A673 (cell line): ENCODE measurements at regions not wholly inside any gene's neighbourhood (a gene's known extent, or its start where the extent isn't known, plus 50 kb on each side); places are given as distances from the start of the nearest gene placed in this dataset.

Source experiments
- BruUV-seq: library from RNA; stranded (reverse); fragments of 400-500 nt; replicated peaks from 2 replicates; lab custom pipeline; 2021; lab: Mats Ljungman, UMichigan
- CTCF ChIA-PET: fragments of 300-600 bp; sonication (Branson Sonifier 250); formaldehyde crosslinking; loops from one replicate; lab custom pipeline; 2022; ENCODE audit warnings: antibody characterized with exemption; lab: Charles Lee
- POLR2A ChIA-PET: fragments of 300-600 bp; sonication (Branson Sonifier 250); formaldehyde crosslinking; loops from one replicate; lab custom pipeline; 2022; ENCODE audit warnings: antibody characterized with exemption; ENCODE audit not compliant: low non-redundant PET; lab: Charles Lee
- DNase-seq: peaks from one replicate; pipeline ENCODE4 v3.0.0-alpha.2; 2015; ENCODE audit warnings: low spot score
- H3K27ac ChIP-seq: fragments of 200-600 bp; sonication (generic); 2 replicates; pipeline ENCODE4 v1.5.1; 2016; ENCODE audit warnings: mixed run types, low read depth, mild to moderate bottlenecking, mixed read lengths, antibody characterized with exemption, low read length; ENCODE audit not compliant: poor library complexity, severe bottlenecking
- H3K27me3 ChIP-seq: fragments of 200-600 bp; sonication (generic); replicated peaks from 2 replicates; pipeline ENCODE4 v1.6.1; 2017; ENCODE audit warnings: mixed run types, low read depth, mild to moderate bottlenecking, mixed read lengths, antibody characterized with exemption, low read length; ENCODE audit not compliant: insufficient read depth, poor library complexity
- H3K36me3 ChIP-seq: fragments of 200-600 bp; sonication (generic); 2 replicates; pipeline ENCODE4 v1.6.1; 2016; ENCODE audit warnings: mixed run types, mild to moderate bottlenecking, mixed read lengths, antibody characterized with exemption, low read length; ENCODE audit not compliant: insufficient read depth, poor library complexity, severe bottlenecking
- H3K4me1 ChIP-seq: fragments of 200-600 bp; sonication (generic); 2 replicates; pipeline ENCODE4 v1.6.1; 2017; ENCODE audit warnings: mixed run types, mild to moderate bottlenecking, mixed read lengths, antibody characterized with exemption, low read length; ENCODE audit not compliant: insufficient read depth, poor library complexity, severe bottlenecking
- H3K4me3 ChIP-seq: fragments of 200-600 bp; sonication (generic); 2 replicates; pipeline ENCODE4 v1.5.1; 2016; ENCODE audit warnings: low read depth, mixed run types, mild to moderate bottlenecking, mixed read lengths, low read length; ENCODE audit not compliant: poor library complexity, severe bottlenecking
- H3K9me3 ChIP-seq: fragments of 200-600 bp; sonication (generic); 2 replicates; pipeline ENCODE4 v1.6.1; 2016; ENCODE audit warnings: mixed run types, low read depth, mild to moderate bottlenecking, mixed read lengths, antibody characterized with exemption, low read length; ENCODE audit not compliant: poor library complexity, severe bottlenecking
- EZH2 ChIP-seq: fragments of 200-600 bp; sonication (generic); IDR thresholded peaks from 2 replicates; pipeline ENCODE4 v1.6.1; 2017; ENCODE audit warnings: borderline replicate concordance, low read depth, mild to moderate bottlenecking, mixed read lengths, antibody characterized with exemption, low read length; ENCODE audit not compliant: poor library complexity, severe bottlenecking
- intact Hi-C: fragments of 100-400 bp; cut with micrococcal nuclease; formaldehyde crosslinking; loops from one replicate; pipeline ENCODE4 v1.10.0; 2022; ENCODE audit not compliant: unreplicated experiment
- TF ChIP-seq, protein P1 (sequence below): fragments of 300-800, 200-600 bp; sonication (generic); conservative IDR thresholded peaks from 2 replicates; pipeline ENCODE4 v1.5.1; 2017; ENCODE audit warnings: low read depth, mild to moderate bottlenecking, antibody characterized with exemption, low read length, moderate library complexity, mixed read lengths

DNA sequence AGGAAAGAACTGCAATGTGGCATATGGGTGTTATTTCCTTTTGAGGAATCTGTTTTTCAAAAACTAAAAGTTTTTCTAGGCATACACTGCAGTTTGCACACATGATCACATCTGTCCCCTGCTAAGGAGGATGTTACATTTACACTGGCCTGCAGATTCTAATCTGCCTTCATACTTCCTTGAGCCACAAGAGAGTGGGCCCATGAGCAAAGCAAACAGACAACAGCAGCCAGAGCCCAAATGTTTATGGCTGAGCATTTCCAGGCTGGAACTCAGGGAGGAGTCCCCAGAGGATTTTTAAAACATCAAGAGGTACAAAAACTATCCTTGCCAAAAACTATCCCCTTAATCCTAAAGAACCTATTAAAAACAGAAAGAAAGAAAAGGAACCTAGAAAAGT lies 117.2 kb upstream of the MTNR1B start:
- DNase-seq = no peak
- Histone ChIP-seq H3K27me3 (no peaks in the 10 kb centered on the region), H3K4me1 (peaks cover 16% of the 10 kb centered on the region), H3K9me3 (no peaks in the 10 kb centered on the region), H3K4me3 (no peak overlapping the region), H3K36me3 (no peaks in the 10 kb centered on the region), H3K27ac (no peak overlapping the region)
- ChIA-PET POLR2A (no interaction called here), CTCF (no interaction called here)
- TF ChIP-seq, protein P1, sequence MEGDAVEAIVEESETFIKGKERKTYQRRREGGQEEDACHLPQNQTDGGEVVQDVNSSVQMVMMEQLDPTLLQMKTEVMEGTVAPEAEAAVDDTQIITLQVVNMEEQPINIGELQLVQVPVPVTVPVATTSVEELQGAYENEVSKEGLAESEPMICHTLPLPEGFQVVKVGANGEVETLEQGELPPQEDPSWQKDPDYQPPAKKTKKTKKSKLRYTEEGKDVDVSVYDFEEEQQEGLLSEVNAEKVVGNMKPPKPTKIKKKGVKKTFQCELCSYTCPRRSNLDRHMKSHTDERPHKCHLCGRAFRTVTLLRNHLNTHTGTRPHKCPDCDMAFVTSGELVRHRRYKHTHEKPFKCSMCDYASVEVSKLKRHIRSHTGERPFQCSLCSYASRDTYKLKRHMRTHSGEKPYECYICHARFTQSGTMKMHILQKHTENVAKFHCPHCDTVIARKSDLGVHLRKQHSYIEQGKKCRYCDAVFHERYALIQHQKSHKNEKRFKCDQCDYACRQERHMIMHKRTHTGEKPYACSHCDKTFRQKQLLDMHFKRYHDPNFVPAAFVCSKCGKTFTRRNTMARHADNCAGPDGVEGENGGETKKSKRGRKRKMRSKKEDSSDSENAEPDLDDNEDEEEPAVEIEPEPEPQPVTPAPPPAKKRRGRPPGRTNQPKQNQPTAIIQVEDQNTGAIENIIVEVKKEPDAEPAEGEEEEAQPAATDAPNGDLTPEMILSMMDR = no peak
- TF ChIP-seq EZH2 = no peak
- no TSS peak for BruUV-seq
- intact Hi-C loops = no loop called here

DNA sequence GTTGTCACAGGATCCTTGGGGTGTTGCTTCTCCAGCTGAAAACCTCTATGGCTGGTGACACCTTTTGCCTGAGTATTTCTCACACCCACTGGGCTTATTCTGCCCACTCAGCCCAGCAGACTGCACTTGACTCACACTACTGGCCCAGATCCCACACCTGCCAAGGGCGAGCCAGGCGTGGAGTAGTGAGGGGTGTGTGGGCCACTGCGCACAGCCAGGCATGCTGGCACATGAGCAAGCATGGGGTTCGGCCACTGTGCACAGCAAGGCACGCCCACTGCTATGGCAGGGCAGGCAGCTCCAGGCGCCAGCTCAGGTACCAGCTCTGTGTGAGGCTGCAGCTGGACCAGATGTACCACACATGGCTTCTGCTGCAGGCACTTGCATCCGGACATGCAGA lies 116.5 kb upstream of the MTNR1B start:
- H3K36me3 ChIP-seq = no peaks in the 10 kb centered on the region
- intact Hi-C loops = no loop called here
- H3K27ac ChIP-seq = no peak overlapping the region
- H3K27me3 ChIP-seq = no peaks in the 10 kb centered on the region
- ChIA-PET POLR2A (no interaction called here), CTCF (no interaction called here)
- no TSS peak for BruUV-seq
- no peak overlapping the region for H3K4me3 ChIP-seq
- TF ChIP-seq EZH2 = no peak
- TF ChIP-seq, protein P1 = no peak
- DNase-seq = no peak
- peaks cover 16% of the 10 kb centered on the region for H3K4me1 ChIP-seq
- H3K9me3 ChIP-seq = no peaks in the 10 kb centered on the region

DNA sequence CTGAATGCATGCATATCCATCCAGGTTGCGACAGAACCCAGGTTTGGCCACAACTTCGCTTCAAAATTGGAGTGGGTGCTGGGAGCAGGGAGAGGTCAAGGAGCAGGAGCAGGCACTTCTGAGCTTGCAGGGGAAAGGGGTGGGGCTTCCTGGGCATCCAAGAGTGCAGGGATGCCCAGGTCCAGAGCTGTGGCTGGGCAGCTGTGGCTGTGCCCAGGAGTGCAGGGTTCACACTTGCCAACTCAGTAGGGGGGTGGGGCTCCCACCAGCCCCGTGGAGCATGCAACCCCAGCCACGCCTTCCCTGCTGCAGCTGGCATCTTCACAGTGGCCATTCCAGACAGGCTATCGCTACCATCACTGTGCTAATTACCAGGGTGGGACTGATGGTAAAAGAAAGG lies 115.3 kb upstream of the MTNR1B start:
- POLR2A ChIA-PET = no interaction called here

More for the DNA sequence above, 115.3 kb upstream of the MTNR1B start:
- intact Hi-C loops = no loop called here
- Histone ChIP-seq H3K27ac (no peak overlapping the region), H3K36me3 (no peaks in the 10 kb centered on the region), H3K9me3 (no peaks in the 10 kb centered on the region), H3K4me3 (no peak overlapping the region), H3K27me3 (no peaks in the 10 kb centered on the region), H3K4me1 (peaks cover 16% of the 10 kb centered on the region)
- no TSS peak for BruUV-seq
- DNase-seq = no peak
- CTCF ChIA-PET = no interaction called here
- TF ChIP-seq, protein P1 = no peak
- TF ChIP-seq EZH2 = no peak
